DND-41 (cell line): ENCODE measurements at regions not wholly inside any gene's neighbourhood (a gene's known extent, or its start where the extent isn't known, plus 50 kb on each side); places are given as distances from the start of the nearest gene placed in this dataset.

Experiments
- EZH2 ChIP-seq: IDR thresholded peaks from 3 replicates; pipeline ENCODE4 v1.6.1; 2012; ENCODE audit warnings: borderline replicate concordance, low read depth, mild to moderate bottlenecking, moderate library complexity, low read length, inconsistent platforms; ENCODE audit not compliant: severe bottlenecking
- TF ChIP-seq, protein P1 (sequence below): IDR thresholded peaks from 2 replicates; pipeline ENCODE4 v1.5.1; 2012; ENCODE audit warnings: borderline replicate concordance, low read length, moderate library complexity, mild to moderate bottlenecking; ENCODE audit not compliant: poor library complexity, severe bottlenecking; ENCODE audit errors: extremely low read depth

DNA sequence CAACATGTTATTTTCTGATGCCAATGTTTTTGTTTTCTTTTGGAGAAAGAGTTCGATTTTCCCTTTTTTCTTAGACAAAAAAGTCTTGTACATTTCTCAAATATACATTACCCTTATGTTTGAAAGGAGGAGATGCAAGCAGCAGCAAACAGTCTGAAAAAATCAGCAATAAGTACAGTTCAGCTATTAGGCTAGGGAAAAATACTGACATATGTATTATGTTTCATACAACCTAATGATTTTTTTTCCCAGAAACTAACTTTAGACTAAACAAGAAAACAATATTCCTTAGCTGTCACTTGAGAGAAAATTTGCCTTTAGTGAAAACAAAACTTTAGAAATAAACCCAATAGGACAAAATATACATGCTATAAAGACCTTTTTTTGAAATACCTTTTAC is 1223.5 kb downstream of the SLITRK1 start:
- TF ChIP-seq, protein P1, sequence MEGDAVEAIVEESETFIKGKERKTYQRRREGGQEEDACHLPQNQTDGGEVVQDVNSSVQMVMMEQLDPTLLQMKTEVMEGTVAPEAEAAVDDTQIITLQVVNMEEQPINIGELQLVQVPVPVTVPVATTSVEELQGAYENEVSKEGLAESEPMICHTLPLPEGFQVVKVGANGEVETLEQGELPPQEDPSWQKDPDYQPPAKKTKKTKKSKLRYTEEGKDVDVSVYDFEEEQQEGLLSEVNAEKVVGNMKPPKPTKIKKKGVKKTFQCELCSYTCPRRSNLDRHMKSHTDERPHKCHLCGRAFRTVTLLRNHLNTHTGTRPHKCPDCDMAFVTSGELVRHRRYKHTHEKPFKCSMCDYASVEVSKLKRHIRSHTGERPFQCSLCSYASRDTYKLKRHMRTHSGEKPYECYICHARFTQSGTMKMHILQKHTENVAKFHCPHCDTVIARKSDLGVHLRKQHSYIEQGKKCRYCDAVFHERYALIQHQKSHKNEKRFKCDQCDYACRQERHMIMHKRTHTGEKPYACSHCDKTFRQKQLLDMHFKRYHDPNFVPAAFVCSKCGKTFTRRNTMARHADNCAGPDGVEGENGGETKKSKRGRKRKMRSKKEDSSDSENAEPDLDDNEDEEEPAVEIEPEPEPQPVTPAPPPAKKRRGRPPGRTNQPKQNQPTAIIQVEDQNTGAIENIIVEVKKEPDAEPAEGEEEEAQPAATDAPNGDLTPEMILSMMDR: no peak
- no peak for TF ChIP-seq EZH2
